K562 (cell line): ENCODE measurements at regions not wholly inside any gene's neighbourhood (a gene's known extent, or its start where the extent isn't known, plus 50 kb on each side); places are given as distances from the start of the nearest gene placed in this dataset.
A peak's percentile ranks its signal among the peaks of the same experiment; 100 is the strongest.

Experiments
- ATAC-seq: fragments of 200-7000 bp; cut with Tn5 transposase; 3 replicates; pipeline ENCODE4 v1.9.1; 2020; ENCODE audit warnings: moderate library complexity
- BruUV-seq: library from RNA; stranded (reverse); fragments of 400-500 nt; replicated peaks from 2 replicates; lab custom pipeline; 2021; lab: Mats Ljungman, UMichigan
- CTCF ChIA-PET: fragments of 300-600 bp; formaldehyde crosslinking; extraction: SDS; loops from one replicate; lab custom pipeline; 2021; ENCODE audit warnings: low intra/inter-chr PET ratio; lab: Yijun Ruan, JAX
- POLR2A ChIA-PET: fragments of 300-600, 350-650 bp; sonication (Branson Sonifier 250); formaldehyde crosslinking; extraction: SDS; loops from one replicate; lab custom pipeline; 2021; ENCODE audit warnings: antibody characterized with exemption, inconsistent platforms; lab: Yijun Ruan, JAX
- DNase-seq, 4 experiments: peaks; one replicate each; pipeline versions ENCODE4 v3.0.0 to v3.0.0-alpha.2; 2011 to 2018; ENCODE audit warnings: low spot score in 3 of 4, mixed read lengths in 3 of 4; ENCODE audit errors: extremely low read depth in 1 of 4
- FAIRE-seq: peaks from 2 replicates; lab custom pipeline; 2011; peaks lifted over from hg19 to GRCh38; lab: Jason Lieb, UNC
- H2AFZ ChIP-seq: 2 replicates; pipeline ENCODE4 v1.6.0; 2011; ENCODE audit warnings: low read depth, low read length, control low read depth, inconsistent platforms
- H3K27ac ChIP-seq: fragments of 200-600 bp; 3 replicates; pipeline ENCODE4 v1.8.0; 2011; ENCODE audit warnings: low read depth, mild to moderate bottlenecking, control low read depth, inconsistent platforms, low read length, moderate library complexity, mixed read lengths; ENCODE audit errors: extremely low read depth
- H3K27me3 ChIP-seq, 2 experiments: fragments of 300-600 bp in 1 of 2; 2 replicates in 1 of 2; 3 replicates in 1 of 2; pipeline versions ENCODE4 v1.6.0 to v1.8.0; 2011; ENCODE audit warnings: inconsistent platforms in 2 of 2, low read length in 2 of 2, mild to moderate bottlenecking in 1 of 2, mixed read lengths in 1 of 2, moderate library complexity in 1 of 2; ENCODE audit not compliant: control insufficient read depth in 2 of 2, insufficient read depth in 2 of 2
- H3K36me3 ChIP-seq: fragments of 300-600 bp; 3 replicates; pipeline ENCODE4 v1.8.0; 2011; ENCODE audit warnings: mild to moderate bottlenecking, low read length, inconsistent platforms; ENCODE audit not compliant: control insufficient read depth, insufficient read depth
- H3K4me1 ChIP-seq, 2 experiments: fragments of 200-600 bp in 1 of 2; replicated peaks in 1 of 2; 2 replicates in 1 of 2; 3 replicates in 1 of 2; pipeline versions ENCODE4 v1.5.1 to v1.8.0; 2011; ENCODE audit warnings: inconsistent platforms in 2 of 2, low read length in 2 of 2, mild to moderate bottlenecking in 1 of 2, mixed read lengths in 1 of 2, moderate library complexity in 1 of 2; ENCODE audit not compliant: control insufficient read depth in 2 of 2, insufficient read depth in 2 of 2
- H3K4me2 ChIP-seq: 2 replicates; pipeline ENCODE4 v1.6.1; 2011; ENCODE audit warnings: low read length, control low read depth, inconsistent platforms, mixed read lengths; ENCODE audit not compliant: insufficient read depth
- H3K4me3 ChIP-seq: fragments of 200-600 bp; sonication (generic), shearing (Covaris generic); 2 replicates; pipeline ENCODE4 v1.5.1; 2016; ENCODE audit warnings: control low read depth, inconsistent platforms
- H3K79me2 ChIP-seq: fragments of 200-600 bp; 3 replicates; pipeline ENCODE4 v1.8.0; 2011; ENCODE audit warnings: low read length, inconsistent platforms; ENCODE audit not compliant: control insufficient read depth, insufficient read depth
- H3K9ac ChIP-seq, 2 experiments: 2 replicates each; pipeline versions ENCODE4 v1.6.0 to v1.6.1; 2011; ENCODE audit warnings: low read depth in 2 of 2, low read length in 2 of 2, control low read depth in 1 of 2, inconsistent platforms in 1 of 2, mild to moderate bottlenecking in 1 of 2, mixed read lengths in 1 of 2; ENCODE audit not compliant: insufficient read depth in 1 of 2
- H3K9me1 ChIP-seq: one replicate; pipeline ENCODE4 v1.6.0; 2011; ENCODE audit warnings: inconsistent platforms, mild to moderate bottlenecking, low read length, moderate library complexity; ENCODE audit not compliant: control insufficient read depth, insufficient read depth
- H3K9me3 ChIP-seq: replicated peaks from 2 replicates; pipeline ENCODE4 v1.5.1; 2011; ENCODE audit warnings: low read depth, low read length, inconsistent platforms; ENCODE audit not compliant: control insufficient read depth, insufficient read depth
- H4K20me1 ChIP-seq: replicated peaks from 2 replicates; pipeline ENCODE4 v1.6.1; 2011; ENCODE audit warnings: low read length, inconsistent platforms, mixed read lengths; ENCODE audit not compliant: control insufficient read depth, insufficient read depth
- DIDO1 ChIP-seq: fragments of 450-650 bp; IDR thresholded peaks from 2 replicates; pipeline ENCODE4 v1.6.1; 2016; ENCODE audit warnings: low read depth, missing biosample characterization, missing genetic modification characterization
- E2F1 ChIP-seq: sonication (generic); formaldehyde crosslinking; IDR thresholded peaks from 2 replicates; pipeline ENCODE4 v1.8.1; 2023; ENCODE audit warnings: mild to moderate bottlenecking, missing genetic modification reagents, moderate library complexity
- HSF4 ChIP-seq: fragments of 250-450 bp; sonication (Bioruptor Pico); IDR thresholded peaks from 2 replicates; pipeline ENCODE4 v2.1.2; 2022; ENCODE audit warnings: mild to moderate bottlenecking, moderate library complexity, borderline replicate concordance
- JUND ChIP-seq, 2 experiments: IDR thresholded peaks; 2 replicates in 1 of 2; 3 replicates in 1 of 2; pipeline ENCODE4 v1.6.1; 2011; ENCODE audit warnings: borderline replicate concordance in 2 of 2, low read depth in 2 of 2, low read length in 2 of 2, improper control_type of control experiment in 1 of 2, missing biosample characterization in 1 of 2, missing genetic modification characterization in 1 of 2, missing genetic modification reagents in 1 of 2
- KDM5B ChIP-seq: fragments of 200-600 bp; sonication (generic); IDR thresholded peaks from 2 replicates; pipeline ENCODE4 v1.6.1; 2012; ENCODE audit warnings: low read depth, mild to moderate bottlenecking, moderate library complexity, low read length, control low read depth, inconsistent platforms; ENCODE audit not compliant: insufficient replicate concordance
- MAFF ChIP-seq: IDR thresholded peaks from 2 replicates; pipeline ENCODE4 v1.6.1; 2012; ENCODE audit warnings: low read length, improper control_type of control experiment
- MECOM ChIP-seq: fragments of 250-450 bp; sonication (Bioruptor Pico); IDR thresholded peaks from 2 replicates; pipeline ENCODE4 v1.8.0; 2022; ENCODE audit warnings: inconsistent platforms
- MYNN ChIP-seq, 2 experiments: sonication (generic); formaldehyde crosslinking in 1 of 2; IDR thresholded peaks; 2 replicates each; pipeline versions ENCODE4 v1.5.0 to v1.6.1; 2016 to 2020; ENCODE audit warnings: antibody characterized with exemption in 1 of 2, missing genetic modification reagents in 1 of 2
- NCOA1 ChIP-seq: fragments of 450-650 bp; IDR thresholded peaks from 2 replicates; pipeline ENCODE4 v1.6.1; 2016; ENCODE audit warnings: low read depth
- ZNF3 ChIP-seq: fragments of 250-450 bp; sonication (Bioruptor Pico); IDR thresholded peaks from 2 replicates; pipeline ENCODE4 v1.5.0; 2021; ENCODE audit warnings: mild to moderate bottlenecking, moderate library complexity
- ZSCAN32 ChIP-seq: fragments of 450-650 bp; formaldehyde crosslinking; IDR thresholded peaks from 2 replicates; pipeline ENCODE4 v1.4.0; 2020; ENCODE audit warnings: mild to moderate bottlenecking, moderate library complexity
- WGBS: fragments of 100-300 bp; shearing (Covaris generic); methylation state at CpG from one replicate; pipeline ENCODE4 v1.1.6; 2016; ENCODE audit warnings: low coverage, mixed read lengths; ENCODE audit not compliant: insufficient coverage; ENCODE audit errors: missing lambda C conversion rate; 5-methylcytosine and 5-hydroxymethylcytosine counted together
- in situ Hi-C: fragments of 300-500 bp; cut with MboI; formaldehyde crosslinking; loops from 4 replicates; pipeline ENCODE4 v1.15.0; 2018; ENCODE audit warnings: inconsistent platforms, mixed read lengths
- intact Hi-C: fragments of 100-400 bp; cut with micrococcal nuclease; formaldehyde crosslinking; loops from 2 replicates; pipeline ENCODE4 v1.14.2; 2022
- TF ChIP-seq, protein P1 (sequence below): IDR thresholded peaks from 2 replicates; pipeline ENCODE4 v1.6.1; 2012; ENCODE audit warnings: low read depth, low read length, improper control_type of control experiment, borderline replicate concordance
- TF ChIP-seq, protein P2 (sequence below): sonication (generic); formaldehyde crosslinking; IDR thresholded peaks from 2 replicates; pipeline ENCODE4 v1.9.0; 2022; ENCODE audit warnings: mild to moderate bottlenecking, missing genetic modification reagents
- TF ChIP-seq, protein P3 (sequence below): fragments of 450-650 bp; IDR thresholded peaks from 2 replicates; pipeline ENCODE4 v1.6.1; 2018; ENCODE audit not compliant: partially characterized antibody

GRCh38 chr12:34405286-34406227, 383.3 kb downstream of the ALG10 start:
- ChIA-PET POLR2A (no interaction called here), CTCF (no interaction called here)
- BruUV-seq, result no TSS peak
- peaks cover 0 to 7% of the 10 kb centered on the region in 2 experiments; a peak in 1 of 5 replicates for H3K27me3 ChIP-seq
- peak in 3 of 4 experiments; percentile 0 to 1 (median 0) for DNase-seq
- no peaks in the 10 kb centered on the region for H4K20me1 ChIP-seq
- FAIRE-seq, result no peak
- H3K9ac ChIP-seq, result no peak overlapping the region
- intact Hi-C loops (no loop called here), in situ Hi-C loops (no loop called here)
- H3K79me2 ChIP-seq, result no peaks in the 10 kb centered on the region
- no peaks in the 10 kb centered on the region for H3K4me1 ChIP-seq
- H3K9me1 ChIP-seq, result no peaks in the 10 kb centered on the region
- no peak for ATAC-seq
- no peak overlapping the region for H2AFZ ChIP-seq
- H3K27ac ChIP-seq, result no peak overlapping the region
- no peaks in the 10 kb centered on the region for H3K36me3 ChIP-seq
- no peak overlapping the region for H3K4me2 ChIP-seq
- no peak overlapping the region for H3K4me3 ChIP-seq
- H3K9me3 ChIP-seq, result no peaks in the 10 kb centered on the region; the same call in 1 of the 2 replicates
- 3% methylated on average over 13 of the region's 22 CpGs for WGBS
- TF ChIP-seq, protein P1, sequence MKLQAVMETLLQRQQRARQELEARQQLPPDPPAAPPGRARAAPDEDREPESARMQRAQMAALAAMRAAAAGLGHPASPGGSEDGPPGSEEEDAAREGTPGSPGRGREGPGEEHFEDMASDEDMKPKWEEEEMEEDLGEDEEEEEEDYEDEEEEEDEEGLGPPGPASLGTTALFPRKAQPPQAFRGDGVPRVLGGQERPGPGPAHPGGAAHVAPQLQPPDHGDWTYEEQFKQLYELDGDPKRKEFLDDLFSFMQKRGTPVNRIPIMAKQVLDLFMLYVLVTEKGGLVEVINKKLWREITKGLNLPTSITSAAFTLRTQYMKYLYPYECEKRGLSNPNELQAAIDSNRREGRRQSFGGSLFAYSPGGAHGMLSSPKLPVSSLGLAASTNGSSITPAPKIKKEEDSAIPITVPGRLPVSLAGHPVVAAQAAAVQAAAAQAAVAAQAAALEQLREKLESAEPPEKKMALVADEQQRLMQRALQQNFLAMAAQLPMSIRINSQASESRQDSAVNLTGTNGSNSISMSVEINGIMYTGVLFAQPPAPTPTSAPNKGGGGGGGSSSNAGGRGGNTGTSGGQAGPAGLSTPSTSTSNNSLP, result no peak
- TF ChIP-seq MYNN (IDR thresholded peaks at IDR 0.05) (no peak), MYNN (CRISPR knock-in tag; IDR thresholded peaks at IDR 0.05) (no peak), MECOM (CRISPR knock-in tag) (no peak), ZNF3 (CRISPR knock-in tag) (no peak), KDM5B (no peak), MAFF (no peak), HSF4 (CRISPR knock-in tag) (no peak), E2F1 (CRISPR knock-in tag) (no peak), DIDO1 (tag) (no peak), ZSCAN32 (no peak), JUND (IDR thresholded peaks at IDR 0.05; ENCODE audit: borderline replicate concordance, low read depth, low read length) (no peak), JUND (tag; IDR thresholded peaks at IDR 0.05; ENCODE audit: borderline replicate concordance, low read depth, low read length) (no peak), NCOA1 (no peak)
- TF ChIP-seq, protein P2, sequence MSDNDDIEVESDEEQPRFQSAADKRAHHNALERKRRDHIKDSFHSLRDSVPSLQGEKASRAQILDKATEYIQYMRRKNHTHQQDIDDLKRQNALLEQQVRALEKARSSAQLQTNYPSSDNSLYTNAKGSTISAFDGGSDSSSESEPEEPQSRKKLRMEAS (CRISPR knock-in tag), result no peak
- TF ChIP-seq, protein P3, sequence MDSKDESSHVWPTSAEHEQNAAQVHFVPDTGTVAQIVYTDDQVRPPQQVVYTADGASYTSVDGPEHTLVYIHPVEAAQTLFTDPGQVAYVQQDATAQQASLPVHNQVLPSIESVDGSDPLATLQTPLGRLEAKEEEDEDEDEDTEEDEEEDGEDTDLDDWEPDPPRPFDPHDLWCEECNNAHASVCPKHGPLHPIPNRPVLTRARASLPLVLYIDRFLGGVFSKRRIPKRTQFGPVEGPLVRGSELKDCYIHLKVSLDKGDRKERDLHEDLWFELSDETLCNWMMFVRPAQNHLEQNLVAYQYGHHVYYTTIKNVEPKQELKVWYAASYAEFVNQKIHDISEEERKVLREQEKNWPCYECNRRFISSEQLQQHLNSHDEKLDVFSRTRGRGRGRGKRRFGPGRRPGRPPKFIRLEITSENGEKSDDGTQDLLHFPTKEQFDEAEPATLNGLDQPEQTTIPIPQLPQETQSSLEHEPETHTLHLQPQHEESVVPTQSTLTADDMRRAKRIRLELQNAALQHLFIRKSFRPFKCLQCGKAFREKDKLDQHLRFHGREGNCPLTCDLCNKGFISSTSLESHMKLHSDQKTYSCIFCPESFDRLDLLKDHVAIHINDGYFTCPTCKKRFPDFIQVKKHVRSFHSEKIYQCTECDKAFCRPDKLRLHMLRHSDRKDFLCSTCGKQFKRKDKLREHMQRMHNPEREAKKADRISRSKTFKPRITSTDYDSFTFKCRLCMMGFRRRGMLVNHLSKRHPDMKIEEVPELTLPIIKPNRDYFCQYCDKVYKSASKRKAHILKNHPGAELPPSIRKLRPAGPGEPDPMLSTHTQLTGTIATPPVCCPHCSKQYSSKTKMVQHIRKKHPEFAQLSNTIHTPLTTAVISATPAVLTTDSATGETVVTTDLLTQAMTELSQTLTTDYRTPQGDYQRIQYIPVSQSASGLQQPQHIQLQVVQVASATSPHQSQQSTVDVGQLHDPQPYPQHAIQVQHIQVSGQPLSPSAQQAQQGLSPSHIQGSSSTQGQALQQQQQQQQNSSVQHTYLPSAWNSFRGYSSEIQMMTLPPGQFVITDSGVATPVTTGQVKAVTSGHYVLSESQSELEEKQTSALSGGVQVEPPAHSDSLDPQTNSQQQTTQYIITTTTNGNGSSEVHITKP, result no peak
